Neural progenitor cell (in vitro differentiated cells): ENCODE measurements at regions not wholly inside any gene's neighbourhood (a gene's known extent, or its start where the extent isn't known, plus 50 kb on each side); places are given as distances from the start of the nearest gene placed in this dataset.

Source experiments
- EZH2 ChIP-seq: fragments of 200-600 bp; sonication (generic); IDR thresholded peaks from 2 replicates; pipeline ENCODE4 v1.6.1; 2017; ENCODE audit warnings: antibody characterized with exemption, mild to moderate bottlenecking, moderate library complexity
- EZH2phosphoT487 ChIP-seq: fragments of 200-600 bp; sonication (generic); IDR thresholded peaks from 2 replicates; pipeline ENCODE4 v1.6.1; 2017; ENCODE audit warnings: antibody characterized with exemption
- TF ChIP-seq, protein P1 (sequence below): fragments of 200-600 bp; sonication (generic); IDR thresholded peaks from 2 replicates; pipeline ENCODE4 v1.5.1; 2017; ENCODE audit warnings: antibody characterized with exemption, mild to moderate bottlenecking

DNA sequence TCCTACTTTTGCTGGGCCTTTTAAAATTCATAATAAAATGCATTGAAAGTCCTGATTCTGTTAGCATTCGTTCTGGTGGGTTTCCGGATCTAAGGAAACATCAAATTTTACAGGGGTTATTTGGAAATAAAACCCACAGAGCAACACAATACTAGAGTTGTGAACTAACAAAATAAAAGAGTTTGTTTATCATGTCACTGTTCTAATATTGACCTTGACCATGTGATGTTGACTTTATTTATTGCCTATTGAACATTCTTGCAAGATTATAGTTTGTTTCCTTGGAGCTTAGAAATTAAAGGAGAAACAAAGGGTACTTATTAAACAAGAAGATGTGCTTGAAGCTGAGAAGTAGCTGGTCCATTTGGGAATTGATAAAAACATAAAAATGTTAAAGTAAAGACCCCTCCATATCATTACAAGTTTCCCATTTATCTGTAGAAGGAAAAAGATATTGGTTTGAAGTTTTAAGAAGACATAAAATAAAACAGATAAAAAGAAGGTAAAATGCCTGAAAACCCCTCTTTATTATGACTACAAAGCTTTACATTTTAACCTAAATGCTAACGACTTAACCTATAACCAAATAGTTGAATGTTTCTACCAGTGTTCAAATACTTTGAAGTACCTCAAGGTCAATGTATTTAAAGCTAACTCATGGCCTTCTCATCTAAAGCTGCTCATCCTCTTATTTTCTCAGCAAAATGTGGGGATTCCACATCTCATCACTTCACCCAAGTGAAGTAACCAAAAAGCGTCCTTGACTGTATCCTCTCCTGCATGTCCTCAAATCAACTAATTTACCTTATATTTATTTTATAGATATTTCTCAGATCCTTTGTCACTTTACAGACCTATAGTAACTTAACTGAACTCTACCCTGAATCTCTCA is 179.6 kb downstream of the GASK1B start:
- TF ChIP-seq, protein P1, sequence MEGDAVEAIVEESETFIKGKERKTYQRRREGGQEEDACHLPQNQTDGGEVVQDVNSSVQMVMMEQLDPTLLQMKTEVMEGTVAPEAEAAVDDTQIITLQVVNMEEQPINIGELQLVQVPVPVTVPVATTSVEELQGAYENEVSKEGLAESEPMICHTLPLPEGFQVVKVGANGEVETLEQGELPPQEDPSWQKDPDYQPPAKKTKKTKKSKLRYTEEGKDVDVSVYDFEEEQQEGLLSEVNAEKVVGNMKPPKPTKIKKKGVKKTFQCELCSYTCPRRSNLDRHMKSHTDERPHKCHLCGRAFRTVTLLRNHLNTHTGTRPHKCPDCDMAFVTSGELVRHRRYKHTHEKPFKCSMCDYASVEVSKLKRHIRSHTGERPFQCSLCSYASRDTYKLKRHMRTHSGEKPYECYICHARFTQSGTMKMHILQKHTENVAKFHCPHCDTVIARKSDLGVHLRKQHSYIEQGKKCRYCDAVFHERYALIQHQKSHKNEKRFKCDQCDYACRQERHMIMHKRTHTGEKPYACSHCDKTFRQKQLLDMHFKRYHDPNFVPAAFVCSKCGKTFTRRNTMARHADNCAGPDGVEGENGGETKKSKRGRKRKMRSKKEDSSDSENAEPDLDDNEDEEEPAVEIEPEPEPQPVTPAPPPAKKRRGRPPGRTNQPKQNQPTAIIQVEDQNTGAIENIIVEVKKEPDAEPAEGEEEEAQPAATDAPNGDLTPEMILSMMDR, result no peak
- TF ChIP-seq EZH2 (no peak), EZH2phosphoT487 (no peak)
